Cardiac muscle cell (in vitro differentiated cells and primary cell): ENCODE measurements at regions not wholly inside any gene's neighbourhood (a gene's known extent, or its start where the extent isn't known, plus 50 kb on each side); places are given as distances from the start of the nearest gene placed in this dataset.

Experiments
- DNase-seq, 2 donors: peaks; one replicate each; pipeline versions ENCODE4 v3.0.0 to v3.0.0-alpha.2; 2010 to 2017; ENCODE audit warnings: low read depth in 1 of 2, low spot score in 1 of 2
- H3K27ac ChIP-seq: fragments of 200-600 bp; sonication (generic); 2 replicates; pipeline ENCODE4 v1.5.1; 2016
- H3K27me3 ChIP-seq: fragments of 200-600 bp; sonication (generic); 2 replicates; pipeline ENCODE4 v1.6.0; 2016; ENCODE audit warnings: control low read depth
- H3K36me3 ChIP-seq: fragments of 200-600 bp; sonication (generic); 2 replicates; pipeline ENCODE4 v1.5.1; 2016; ENCODE audit warnings: control low read depth
- H3K4me1 ChIP-seq: fragments of 200-600 bp; sonication (generic); 2 replicates; pipeline ENCODE4 v1.8.1; 2017; ENCODE audit warnings: low read depth, mild to moderate bottlenecking, mixed run types
- H3K4me3 ChIP-seq: fragments of 200-600 bp; sonication (generic); 2 replicates; pipeline ENCODE4 v1.5.1; 2016; ENCODE audit warnings: mild to moderate bottlenecking
- H3K9me3 ChIP-seq: fragments of 200-600 bp; sonication (generic); 2 replicates; pipeline ENCODE4 v1.5.1; 2017; ENCODE audit warnings: low read depth, mild to moderate bottlenecking, control low read depth
- CTCF ChIP-seq: IDR thresholded peaks from 2 replicates; pipeline ENCODE4 v1.5.1; 2012; ENCODE audit warnings: low read depth, mild to moderate bottlenecking, low read length

GRCh38 chr10:123560301-123561140 is 105.6 kb upstream of the GPR26 start:
- no peak for TF ChIP-seq CTCF

GRCh38 chr10:123561141-123561440 is 105.1 kb upstream of the GPR26 start:
- no peaks in the 10 kb centered on the region for H3K4me1 ChIP-seq
- TF ChIP-seq CTCF: no peak
- H3K4me3 ChIP-seq: no peak overlapping the region
- H3K9me3 ChIP-seq: no peaks in the 10 kb centered on the region
- no peaks in the 10 kb centered on the region for H3K27me3 ChIP-seq
- DNase-seq: no peak
- H3K27ac ChIP-seq: no peak overlapping the region
- no peaks in the 10 kb centered on the region for H3K36me3 ChIP-seq

More at GRCh38 chr10:123560301-123561140, 105.6 kb upstream of the GPR26 start:
- Histone ChIP-seq H3K36me3 (no peaks in the 10 kb centered on the region), H3K9me3 (no peaks in the 10 kb centered on the region), H3K27ac (no peak overlapping the region), H3K4me1 (no peaks in the 10 kb centered on the region), H3K27me3 (no peaks in the 10 kb centered on the region), H3K4me3 (no peak overlapping the region)
- DNase-seq: no peak

- TF ChIP-seq CTCF: no peak
These were observed 103.8 kb upstream of the GPR26 start for GRCh38 chr10:123562387-123562786.

GRCh38 chr10:123562811-123563580 is 103.2 kb upstream of the GPR26 start:
- H3K9me3 ChIP-seq: no peaks in the 10 kb centered on the region
- H3K4me1 ChIP-seq: no peaks in the 10 kb centered on the region
- H3K27ac ChIP-seq: no peak overlapping the region
- no peaks in the 10 kb centered on the region for H3K27me3 ChIP-seq
- H3K36me3 ChIP-seq: no peaks in the 10 kb centered on the region
- DNase-seq: no peak
- no peak for TF ChIP-seq CTCF
- H3K4me3 ChIP-seq: no peak overlapping the region

More at GRCh38 chr10:123562387-123562786, 103.8 kb upstream of the GPR26 start:
- no peak overlapping the region for H3K27ac ChIP-seq
- H3K4me3 ChIP-seq: no peak overlapping the region
- no peaks in the 10 kb centered on the region for H3K36me3 ChIP-seq
- H3K4me1 ChIP-seq: no peaks in the 10 kb centered on the region
- DNase-seq: no peak
- H3K27me3 ChIP-seq: no peaks in the 10 kb centered on the region
- H3K9me3 ChIP-seq: no peaks in the 10 kb centered on the region

- Histone ChIP-seq H3K4me1 (no peaks in the 10 kb centered on the region), H3K4me3 (no peak overlapping the region), H3K36me3 (no peaks in the 10 kb centered on the region), H3K27me3 (no peaks in the 10 kb centered on the region), H3K9me3 (no peaks in the 10 kb centered on the region), H3K27ac (no peak overlapping the region)
- no peak for TF ChIP-seq CTCF
- DNase-seq: no peak
These were observed 102.6 kb upstream of the GPR26 start for GRCh38 chr10:123563581-123563855.
